Fibroblast of skin of right biceps (primary cell): ENCODE measurements at regions not wholly inside any gene's neighbourhood (a gene's known extent, or its start where the extent isn't known, plus 50 kb on each side); places are given as distances from the start of the nearest gene placed in this dataset.

Source experiments
- DNase-seq: peaks from one replicate; pipeline ENCODE4 v3.0.0-alpha.2; 2013

DNA sequence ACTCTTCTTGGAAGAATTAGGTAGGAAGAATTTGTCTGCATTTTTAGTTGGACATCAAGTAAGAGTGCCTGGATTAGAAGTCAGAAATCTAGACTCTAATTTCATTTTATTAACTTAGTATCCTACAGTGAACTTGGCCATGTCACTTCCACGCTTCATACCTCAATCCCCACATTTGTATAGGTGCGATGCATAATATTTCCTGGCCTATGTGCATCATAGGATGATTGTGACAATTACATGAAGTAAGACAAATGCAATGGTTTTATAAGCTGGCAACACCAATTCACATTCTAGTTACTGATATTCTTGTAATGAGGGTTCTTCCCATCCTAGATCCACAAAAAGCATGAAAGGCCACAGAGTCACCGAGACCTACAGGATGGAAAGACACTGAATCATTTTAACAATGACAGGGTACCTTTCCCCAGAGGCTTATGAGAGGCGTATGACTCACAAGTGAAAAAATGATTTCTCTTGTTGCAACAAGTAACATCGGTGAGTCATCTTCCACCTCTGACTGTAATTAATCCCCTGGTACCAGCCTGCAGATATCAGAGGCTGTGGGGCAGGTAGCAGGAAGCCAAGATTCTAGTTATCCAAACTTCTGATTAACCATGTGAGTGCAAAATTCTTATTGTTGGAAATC lies 56.0 kb upstream of the OR5AK2 start:
- DNase-seq: peak; percentile 63

DNA sequence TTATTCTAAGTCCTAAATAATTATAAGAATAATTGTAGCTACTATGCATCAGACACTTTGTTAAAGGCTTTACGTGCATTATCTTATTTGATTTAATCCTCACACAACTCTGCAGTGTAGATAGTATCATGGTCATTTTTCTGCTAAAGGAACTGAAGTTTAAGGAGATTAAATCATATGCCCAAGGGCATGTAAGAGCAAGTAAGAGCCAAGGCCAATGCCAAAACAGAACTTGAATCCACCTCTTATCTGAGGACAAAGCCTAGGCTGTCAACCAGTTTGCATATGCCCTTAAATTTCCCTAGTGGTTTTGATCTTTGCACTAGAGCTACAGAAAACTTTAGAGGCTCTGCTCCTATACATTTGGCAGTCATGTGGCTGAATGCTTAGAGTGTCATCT lies 65.6 kb upstream of the OR5AK2 start:
- no peak for DNase-seq

DNA sequence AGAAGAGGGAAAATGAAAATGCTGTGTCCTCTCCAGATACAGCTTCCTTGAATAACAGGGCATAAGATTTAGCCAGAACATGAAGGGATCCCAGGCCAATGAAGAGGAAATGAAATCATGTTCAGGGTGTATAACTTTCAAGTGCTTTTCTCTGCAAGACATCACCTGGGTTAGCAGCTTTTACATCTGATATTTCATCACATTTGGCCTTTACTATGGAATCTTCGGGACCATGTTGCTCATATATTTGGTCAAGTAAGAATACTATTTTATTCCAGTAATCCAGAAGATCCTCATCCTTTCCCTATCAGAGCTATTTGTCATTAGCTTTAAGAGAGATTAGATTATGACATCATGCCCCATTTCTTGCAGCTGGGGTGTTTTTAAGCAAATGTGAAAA lies 66.3 kb upstream of the OR5AK2 start:
- DNase-seq: no peak

DNA sequence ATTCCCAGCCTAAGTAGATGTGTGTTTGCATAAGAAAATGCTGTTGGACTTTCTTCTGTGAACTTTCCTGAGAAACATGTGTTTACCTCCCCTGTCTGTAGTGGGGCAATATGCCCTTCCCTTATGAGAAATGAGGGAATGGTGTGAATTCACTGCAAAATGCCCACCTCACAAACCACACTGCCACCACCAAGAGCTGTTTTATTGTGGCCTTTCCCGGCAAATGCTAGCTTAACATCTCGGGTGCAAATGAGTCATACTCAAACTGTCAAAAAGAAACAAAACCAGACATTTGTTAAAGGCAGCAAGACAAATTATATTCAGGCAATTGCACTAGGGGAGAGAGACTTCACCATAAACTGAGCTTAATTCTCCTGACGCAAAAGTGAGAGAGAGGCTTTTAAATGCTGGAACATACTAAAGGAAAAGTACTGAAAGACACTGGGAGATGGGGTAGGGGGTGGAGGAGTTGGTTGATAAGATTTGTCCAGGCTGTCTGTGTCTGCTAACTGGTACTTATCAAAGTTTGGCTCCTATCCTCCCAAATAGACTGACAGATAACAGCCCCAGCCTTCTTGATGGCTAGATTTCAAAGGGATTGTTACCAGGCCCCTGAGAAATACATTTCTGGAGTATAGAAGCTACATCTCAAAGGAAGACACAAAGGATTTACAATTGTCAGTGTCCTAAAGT lies 70.9 kb upstream of the OR5AK2 start:
- DNase-seq: no peak

DNA sequence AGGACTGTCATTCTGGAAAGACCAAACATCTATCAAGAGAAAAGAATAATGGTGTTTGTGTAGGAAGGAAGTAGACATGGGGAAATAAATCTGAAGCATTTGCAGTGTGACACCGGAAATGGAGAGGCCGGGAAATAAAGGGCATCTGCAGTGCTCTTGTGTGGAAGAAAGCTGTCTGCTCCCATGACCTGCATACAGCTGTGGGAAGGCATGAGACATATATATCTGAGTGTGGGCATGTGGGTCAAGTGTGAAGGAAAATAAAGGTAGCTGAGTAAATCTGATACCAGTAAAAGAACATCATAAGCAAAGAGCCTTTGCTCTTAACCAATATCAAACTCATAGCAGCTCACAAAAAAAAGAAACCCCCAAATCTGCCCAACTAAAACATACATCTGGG lies 72.1 kb upstream of the OR5AK2 start:
- DNase-seq: no peak

DNA sequence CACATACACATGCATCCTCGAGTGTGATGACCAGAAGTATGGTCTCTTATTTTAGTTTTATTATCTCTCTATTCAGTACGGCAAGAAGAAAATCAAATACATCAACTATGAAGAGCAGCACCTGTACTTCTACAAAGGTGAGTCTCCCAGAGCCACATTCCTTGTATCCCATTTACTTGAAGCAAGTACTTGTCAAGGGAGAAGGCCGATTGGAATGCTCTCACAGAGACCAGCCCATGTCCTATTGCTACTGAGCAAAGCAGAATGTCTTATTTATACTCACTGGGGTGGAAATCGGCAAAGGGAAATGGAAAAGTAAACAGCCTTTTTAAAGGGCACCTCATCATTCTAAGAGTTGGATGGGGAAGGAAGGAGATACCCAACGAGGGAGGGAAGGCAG lies 72.6 kb upstream of the OR5AK2 start:
- no peak for DNase-seq

DNA sequence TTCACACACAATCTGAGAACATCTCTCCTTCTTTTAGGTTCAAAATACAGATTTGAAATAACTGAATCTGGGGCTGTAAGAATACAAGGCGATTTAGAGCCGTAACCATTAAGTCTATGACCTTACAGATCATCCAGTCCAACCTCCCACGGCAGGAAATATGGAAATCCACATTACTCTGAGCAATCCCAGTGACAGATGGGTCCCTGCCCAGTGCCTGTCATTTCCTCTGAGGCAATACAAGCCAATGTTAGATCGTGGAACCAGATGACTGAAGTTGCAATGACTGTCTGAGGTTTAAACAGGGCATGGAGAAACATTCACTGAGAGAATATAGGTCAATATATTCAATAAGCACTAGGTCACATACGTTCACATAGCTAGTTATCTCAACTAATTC lies 77.4 kb upstream of the OR5AK2 start:
- DNase-seq: peak; percentile 5

DNA sequence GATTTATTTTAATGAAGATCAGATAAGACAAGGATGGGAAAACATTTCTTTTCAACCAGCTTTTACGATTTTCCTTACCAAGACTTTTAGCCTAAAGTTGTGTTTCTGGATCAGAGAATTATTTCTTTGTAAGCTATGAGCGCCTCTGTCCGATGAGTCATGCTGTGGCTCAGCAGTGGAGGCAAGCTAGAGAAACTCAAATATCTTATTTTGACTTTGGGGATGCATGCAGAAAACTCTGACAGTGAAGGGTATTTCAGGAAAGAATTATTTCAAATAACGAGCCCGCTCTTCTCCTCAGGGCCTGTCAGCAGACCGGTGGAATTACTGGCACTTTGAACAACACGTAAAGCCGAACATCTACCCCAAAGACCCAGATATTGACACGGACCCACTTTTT lies 77.9 kb upstream of the OR5AK2 start:
- DNase-seq: peak; percentile 6

DNA sequence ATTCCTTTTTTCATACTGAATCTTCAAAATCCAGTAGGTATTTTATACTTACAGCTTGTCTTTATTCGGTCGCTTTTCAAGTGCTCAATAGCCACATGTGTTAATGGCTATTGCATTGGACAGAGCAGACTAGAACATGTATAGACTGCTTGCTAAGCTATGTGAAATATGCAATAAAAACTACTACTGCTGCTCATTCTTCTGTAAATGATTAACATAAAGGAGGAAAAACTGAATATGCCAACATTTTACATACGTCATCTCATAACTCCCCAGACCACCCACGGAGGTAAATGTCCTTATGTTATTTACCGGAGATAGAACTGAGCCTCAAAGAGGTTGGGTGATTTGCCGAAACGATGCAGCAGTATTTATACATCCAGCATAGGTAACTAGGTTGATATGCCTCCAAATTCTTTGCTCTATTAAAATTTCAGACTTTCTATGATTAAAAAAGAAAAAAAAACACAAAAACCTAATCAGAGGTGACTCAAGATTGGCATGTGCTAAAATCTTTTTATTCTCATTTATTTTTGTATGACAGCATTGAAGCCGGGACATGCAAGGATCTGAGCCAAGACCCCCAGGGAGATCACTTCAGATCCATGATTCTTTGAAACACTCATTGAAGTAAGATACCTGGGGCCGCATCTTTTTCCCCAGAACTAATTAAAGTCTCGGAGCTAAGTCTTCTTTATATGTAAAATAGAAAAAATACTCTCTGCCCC lies 78.5 kb upstream of the OR5AK2 start:
- DNase-seq: peak; percentile 17

DNA sequence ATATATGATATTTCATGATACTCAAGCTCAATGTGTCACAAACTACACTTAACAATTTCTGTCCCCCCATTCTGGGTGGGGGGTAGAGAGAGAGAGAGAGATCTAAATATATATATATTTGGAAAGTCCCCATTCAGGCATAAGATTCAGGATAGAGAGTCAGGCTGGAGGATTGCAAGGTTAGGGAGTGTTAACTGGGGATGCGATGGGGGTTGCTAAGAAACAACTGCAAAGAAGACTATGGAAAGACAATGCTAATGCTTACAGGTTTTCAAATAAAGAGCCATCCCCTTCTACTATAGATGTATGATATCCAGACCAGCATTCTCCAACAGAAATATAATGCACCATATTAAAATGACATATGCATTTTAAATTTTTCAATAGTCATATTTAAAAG lies 79.2 kb upstream of the OR5AK2 start:
- DNase-seq: no peak

DNA sequence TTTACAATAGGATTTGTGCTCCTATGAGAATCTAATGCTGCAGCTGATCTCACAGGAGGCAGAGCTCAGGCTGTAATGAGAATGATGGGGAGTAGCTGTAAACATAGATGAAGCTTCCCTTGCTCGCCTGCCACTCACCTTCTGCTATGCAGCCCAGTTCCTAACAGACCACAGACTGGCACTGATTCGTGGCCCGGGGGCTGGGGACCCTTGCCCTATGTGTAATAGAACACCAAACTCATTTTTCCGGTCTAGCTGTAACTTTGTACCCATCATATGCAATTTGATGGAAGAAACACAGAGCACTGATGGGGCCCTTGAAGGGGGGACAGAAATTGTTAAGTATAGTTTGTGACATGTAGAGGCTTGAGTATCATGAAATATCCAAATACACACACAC lies 79.6 kb upstream of the OR5AK2 start:
- no peak for DNase-seq

DNA sequence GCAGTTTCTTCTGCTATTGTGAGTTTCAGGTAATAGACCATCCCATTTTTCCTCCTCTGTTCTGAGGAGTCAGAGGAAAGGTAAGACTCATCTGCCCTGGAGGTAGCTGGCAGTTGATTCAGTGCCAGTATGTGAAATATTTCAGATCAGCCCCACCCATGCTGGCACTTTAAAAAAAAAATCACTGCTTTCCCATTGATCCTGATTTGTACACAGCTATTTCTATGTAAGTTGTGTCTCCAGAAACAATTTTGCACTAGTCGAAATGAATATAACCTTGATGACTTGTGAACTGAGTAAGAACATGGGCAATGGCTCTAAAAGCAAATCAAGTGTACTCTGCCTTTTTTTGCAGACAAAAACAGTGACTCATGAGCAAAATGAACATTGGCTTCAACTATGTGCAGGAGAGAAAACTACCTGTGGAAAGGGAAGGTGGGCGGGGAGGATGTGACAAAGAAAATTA lies 82.0 kb upstream of the OR5AK2 start:
- DNase-seq: no peak

DNA sequence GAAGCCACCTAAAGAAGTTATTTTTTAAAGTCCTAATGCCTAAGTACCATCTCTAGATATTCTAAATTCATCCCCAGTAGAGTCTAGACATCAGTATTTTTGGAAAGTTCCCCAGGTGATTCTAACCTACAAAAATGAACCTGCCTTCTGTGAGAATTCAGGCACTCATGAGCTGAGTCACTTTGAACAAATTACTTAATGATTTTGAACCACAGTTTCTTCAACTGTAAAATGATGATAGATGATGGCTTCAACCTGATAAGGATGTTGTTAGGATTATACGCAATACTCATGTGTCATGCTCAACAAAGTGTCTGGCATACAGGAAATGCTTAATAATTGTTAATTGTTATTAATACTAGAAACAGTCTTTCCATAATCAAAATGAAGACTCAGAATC lies 82.8 kb upstream of the OR5AK2 start:
- no peak for DNase-seq

DNA sequence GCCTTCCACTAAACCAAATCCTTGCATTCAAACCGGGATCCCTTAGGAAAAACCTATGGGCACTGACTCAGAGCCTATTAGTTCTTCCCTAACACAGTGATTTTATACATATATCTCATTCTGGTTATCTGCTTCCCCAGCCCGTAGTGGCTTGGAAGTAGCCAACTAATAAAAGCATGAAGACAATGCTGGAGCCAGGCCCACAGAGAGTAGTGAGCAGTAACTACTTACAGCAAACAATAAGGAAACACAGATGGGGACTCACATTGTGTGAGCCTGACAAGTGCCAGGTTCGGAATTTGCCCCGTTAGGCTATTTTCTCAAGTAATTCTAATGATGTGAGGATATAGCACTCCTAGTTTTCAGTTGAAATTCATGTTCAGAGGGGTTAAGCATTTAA lies 83.3 kb upstream of the OR5AK2 start:
- no peak for DNase-seq

DNA sequence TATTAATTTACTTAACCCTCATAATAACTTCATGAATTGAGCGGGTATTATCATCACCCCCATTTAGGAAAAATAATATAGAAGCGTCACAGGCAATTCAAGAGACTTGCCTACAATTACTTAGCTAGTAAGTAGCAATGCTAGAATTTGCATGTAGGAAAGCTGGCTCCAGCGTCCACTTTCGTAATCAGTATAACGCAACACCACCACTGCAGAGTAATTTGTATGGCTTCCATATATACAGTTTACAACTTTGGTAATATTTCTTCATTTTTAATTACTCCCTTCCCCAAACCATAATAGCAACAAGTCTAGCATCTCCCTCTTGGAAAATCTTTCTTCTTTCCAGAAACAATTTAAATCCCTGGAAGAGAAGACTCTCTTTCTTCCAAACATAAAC lies 89.9 kb upstream of the OR5AK2 start:
- DNase-seq: no peak

DNA sequence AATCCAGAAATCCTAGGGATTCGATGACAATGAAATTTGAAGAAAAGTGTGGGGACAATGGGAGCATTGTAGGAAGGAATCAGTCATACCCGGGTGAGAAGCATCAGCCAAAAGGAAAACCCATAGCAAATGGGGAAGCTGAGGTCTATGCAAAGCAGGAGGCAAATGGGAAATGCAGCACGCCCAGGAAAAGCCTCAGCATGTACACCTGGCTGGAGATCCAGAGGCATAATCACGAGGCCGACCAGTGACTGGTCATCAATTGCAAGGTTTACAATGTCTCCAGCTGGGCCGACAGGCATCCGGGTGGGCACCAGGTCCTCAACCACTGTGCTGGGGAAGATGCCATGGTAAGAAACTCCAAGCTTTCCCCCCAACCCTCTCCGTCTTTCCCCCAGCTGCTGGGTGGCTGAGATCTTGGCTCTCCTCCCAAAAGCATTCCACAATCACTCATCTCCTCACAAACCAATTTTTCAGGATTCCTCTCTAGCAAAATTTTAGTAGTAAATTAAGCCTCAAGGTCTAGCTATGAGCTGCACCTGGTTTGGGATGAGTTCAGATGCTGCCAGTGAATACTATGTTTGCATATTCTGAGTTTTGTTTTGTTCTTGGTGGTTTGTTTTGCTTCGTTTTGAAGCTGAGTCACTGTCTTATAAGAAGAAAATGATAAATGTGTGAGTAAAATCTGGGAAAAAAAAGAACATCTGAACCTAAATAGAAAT lies 98.0 kb upstream of the OR5AK2 start:
- DNase-seq: no peak

DNA sequence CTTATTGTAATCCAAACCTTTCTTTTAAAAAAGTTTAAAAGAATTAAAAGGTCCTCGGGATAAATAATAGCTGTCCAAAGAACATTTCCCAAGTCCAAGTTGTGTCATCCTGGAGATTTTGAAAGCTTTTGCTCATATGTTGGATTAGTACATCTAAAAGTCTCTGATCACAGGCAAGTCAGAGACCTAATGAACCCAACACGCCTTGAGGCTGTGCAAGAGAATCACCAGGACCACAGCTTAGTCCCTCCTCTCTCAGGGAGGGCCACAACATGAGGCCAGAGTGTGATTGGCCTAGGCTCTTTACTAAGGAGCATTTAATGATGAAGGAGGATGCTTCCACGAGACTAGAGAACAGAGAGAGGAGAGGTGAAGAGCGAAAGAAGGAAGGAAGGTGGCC lies 98.7 kb upstream of the OR5AK2 start:
- no peak for DNase-seq

DNA sequence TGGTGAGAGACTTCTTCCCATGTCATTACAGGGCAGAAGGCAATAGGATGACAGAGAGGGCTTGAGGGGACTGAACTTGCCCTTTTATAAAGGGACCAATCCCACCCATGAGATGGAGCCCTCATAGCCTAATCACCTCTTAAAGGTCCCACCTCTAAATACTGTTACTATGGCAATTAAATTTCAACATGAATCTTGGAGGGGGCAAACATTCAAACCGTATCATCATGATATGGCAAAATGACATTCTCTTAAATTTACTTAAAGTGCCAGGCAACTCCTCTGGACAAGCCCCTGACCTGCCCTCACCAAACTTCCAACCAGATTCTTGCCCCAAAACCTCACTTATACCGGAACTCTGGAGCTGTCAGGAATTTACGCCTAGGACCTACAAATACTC lies 100.8 kb upstream of the OR5AK2 start:
- DNase-seq: no peak

DNA sequence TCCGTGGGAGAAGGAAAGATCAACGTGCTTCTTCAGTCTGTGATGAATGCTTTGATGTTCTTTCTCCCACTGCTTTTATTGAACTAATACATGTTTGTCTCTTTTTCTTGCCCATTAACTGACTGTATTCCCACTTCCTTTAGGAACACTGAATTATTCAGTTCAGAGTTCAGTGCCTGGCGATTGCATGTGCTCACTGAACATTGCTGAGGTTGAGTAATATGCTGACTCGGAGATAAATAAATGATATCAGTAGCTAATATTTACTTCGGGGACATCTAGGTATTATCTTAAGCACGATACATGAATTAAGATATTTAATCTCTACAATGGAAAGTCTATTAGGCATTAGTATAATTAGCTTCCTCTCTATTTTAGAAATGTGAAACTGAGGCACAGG lies 102.3 kb upstream of the OR5AK2 start:
- DNase-seq: no peak

DNA sequence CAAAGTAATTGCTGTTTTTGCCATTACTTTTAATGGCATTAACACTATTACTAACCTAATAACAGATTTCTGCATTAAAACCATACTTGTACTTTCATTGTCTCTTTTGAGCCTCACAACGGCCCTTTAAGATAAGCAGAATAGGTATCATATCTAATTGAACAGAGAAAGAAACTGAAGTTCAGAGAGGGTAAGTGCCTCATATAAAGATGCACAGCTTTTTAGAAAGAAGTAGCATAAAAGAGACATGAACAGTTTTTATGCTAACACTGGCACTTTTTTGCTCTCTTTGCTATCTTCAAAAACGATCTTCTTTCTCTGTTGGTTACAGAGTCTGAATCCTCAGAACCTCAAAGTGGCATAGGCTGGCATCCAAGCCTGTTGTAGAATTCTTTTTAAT lies 102.9 kb upstream of the OR5AK2 start:
- DNase-seq: no peak

DNA sequence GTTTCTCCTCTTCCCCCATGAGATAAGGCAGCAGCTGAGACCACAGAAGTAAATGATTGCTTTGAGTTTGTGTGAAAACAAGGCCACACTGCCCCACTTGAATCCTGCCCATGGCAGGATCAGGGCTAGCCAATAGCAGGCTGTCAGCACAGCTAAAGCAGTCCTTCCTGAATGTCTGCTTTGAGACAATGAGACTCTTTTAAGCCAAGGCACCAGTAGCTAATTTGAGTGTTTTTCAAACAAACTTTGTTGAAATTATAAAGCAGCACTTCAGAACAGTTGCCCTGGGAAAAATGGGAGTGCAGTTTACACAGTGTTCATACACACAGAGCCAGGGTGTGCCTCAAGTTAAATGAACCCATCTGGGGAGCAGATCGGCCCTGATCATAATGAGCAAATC lies 103.5 kb upstream of the OR5AK2 start:
- DNase-seq: no peak

DNA sequence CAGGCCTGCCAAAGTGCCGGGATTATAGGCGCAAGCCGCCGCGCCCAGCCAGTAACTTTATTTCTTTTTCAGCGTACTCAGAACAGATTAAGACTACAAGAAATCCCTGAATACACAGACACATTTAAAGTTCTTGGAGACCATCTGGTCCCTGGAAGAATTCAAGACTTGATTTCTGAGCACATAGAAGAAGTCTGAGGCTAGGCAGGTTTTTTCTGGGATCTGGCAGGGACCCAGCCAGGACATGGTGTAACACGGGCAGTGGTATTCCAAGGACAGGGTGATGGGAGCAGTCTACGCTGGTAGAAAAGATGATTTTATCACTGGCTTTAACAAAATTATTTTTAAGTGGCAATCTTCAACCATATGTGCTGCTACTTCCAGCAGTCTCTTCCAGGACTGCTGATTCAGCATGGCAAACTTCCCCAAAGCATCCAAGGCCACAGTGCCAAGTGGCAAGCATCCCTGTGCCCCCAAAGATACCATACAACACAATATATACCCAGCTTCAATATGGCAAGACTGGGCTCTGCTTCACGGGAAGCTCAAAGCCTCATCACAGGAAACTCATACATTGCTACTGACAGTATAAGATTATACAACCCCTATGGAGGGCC lies 105.2 kb upstream of the OR5AK2 start:
- no peak for DNase-seq

DNA sequence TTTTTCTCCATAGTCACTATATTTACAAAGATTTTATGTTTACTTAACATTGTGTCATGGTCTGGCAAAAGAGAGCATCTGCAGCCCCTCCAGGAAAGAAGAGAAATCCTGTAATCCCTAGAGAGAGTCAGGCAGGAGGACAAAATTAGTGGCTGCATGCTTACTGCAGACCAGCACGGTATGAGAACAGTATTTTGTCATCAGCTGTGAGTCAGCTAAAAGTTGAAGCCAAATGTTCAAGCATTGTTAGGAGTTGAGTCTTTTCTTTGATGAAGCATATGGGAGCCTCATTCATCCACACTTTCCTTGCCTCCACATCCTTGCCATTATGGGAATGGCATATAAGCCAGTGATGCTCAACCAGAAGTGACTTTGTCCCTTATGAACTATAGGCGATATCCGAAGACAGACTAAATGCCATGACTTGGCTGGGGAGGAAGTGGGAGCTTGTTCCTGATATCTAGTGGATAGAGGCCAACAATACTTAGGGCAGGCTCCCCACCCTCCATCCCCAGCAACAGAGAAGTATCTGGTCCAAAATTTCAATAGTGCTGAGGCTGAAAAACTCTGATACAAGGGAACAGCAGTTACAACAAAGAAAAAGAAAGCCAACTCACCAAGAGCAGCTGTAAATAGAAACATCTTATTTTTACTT lies 112.0 kb upstream of the OR5AK2 start:
- peak; percentile 31 for DNase-seq
